ENCODE measurements at regions not wholly inside any gene's neighbourhood (a gene's known extent, or its start where the extent isn't known, plus 50 kb on each side); places are given as distances from the start of the nearest gene placed in this dataset.

DNA sequence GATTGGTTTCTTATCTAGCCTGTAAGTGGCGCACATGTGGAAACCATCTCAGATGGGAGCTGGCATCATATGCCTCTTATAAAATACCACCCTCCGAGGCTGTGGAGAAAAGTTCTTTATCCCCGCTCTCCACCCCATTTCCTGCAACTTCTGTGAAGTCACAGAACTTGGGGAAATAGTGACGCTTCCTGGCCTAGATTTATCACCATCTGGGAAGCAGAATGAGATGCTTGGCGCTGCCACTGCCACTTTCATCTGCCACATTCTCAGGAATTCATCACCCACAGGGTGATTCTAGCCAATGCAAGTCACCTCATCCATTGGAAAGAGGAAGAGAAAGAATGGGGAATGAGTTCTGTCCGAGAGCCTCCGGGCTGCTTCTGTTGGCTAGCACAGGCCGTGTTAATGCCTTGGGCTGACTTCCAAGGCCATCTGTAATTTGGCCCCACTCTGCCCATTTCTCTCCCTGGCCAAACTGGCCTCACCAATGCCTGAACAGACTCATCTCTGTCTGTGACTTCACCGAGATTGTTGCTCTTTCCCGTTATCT, 148.8 kb upstream of the SOX4 start:
- TF ChIP-seq, protein P1, sequence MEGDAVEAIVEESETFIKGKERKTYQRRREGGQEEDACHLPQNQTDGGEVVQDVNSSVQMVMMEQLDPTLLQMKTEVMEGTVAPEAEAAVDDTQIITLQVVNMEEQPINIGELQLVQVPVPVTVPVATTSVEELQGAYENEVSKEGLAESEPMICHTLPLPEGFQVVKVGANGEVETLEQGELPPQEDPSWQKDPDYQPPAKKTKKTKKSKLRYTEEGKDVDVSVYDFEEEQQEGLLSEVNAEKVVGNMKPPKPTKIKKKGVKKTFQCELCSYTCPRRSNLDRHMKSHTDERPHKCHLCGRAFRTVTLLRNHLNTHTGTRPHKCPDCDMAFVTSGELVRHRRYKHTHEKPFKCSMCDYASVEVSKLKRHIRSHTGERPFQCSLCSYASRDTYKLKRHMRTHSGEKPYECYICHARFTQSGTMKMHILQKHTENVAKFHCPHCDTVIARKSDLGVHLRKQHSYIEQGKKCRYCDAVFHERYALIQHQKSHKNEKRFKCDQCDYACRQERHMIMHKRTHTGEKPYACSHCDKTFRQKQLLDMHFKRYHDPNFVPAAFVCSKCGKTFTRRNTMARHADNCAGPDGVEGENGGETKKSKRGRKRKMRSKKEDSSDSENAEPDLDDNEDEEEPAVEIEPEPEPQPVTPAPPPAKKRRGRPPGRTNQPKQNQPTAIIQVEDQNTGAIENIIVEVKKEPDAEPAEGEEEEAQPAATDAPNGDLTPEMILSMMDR (IDR thresholded peaks at IDR 0.05): no peak
- TF ChIP-seq POLR2AphosphoS5 (IDR thresholded peaks at IDR 0.05) (no peak), POLR2A (IDR thresholded peaks at IDR 0.05) (no peak)
